ENCODE measurements at regions not wholly inside any gene's neighbourhood (a gene's known extent, or its start where the extent isn't known, plus 50 kb on each side); places are given as distances from the start of the nearest gene placed in this dataset.

- H3K4me3 ChIP-seq: no peak overlapping the region
- no peak overlapping the region for H3K27ac ChIP-seq
- H3K4me1 ChIP-seq: no peaks in the 10 kb centered on the region
- no peak for DNase-seq
- intact Hi-C loops (cut with DNase I; ENCODE audit: low total_unique reads): no loop called here
- no peaks in the 10 kb centered on the region for H3K27me3 ChIP-seq
- H3K36me3 ChIP-seq: no peaks in the 10 kb centered on the region
- H3K9me3 ChIP-seq: no peaks in the 10 kb centered on the region
- no peak for TF ChIP-seq CTCF (IDR thresholded peaks at IDR 0.05)
- TF ChIP-seq POLR2A (IDR thresholded peaks at IDR 0.05): no peak
Measured at GRCh38 chr6:15810618-15811017, 147.8 kb upstream of the DTNBP1 start.

- Histone ChIP-seq H3K36me3 (no peaks in the 10 kb centered on the region), H3K27ac (no peak overlapping the region), H3K9me3 (no peaks in the 10 kb centered on the region), H3K4me1 (no peaks in the 10 kb centered on the region), H3K27me3 (no peaks in the 10 kb centered on the region), H3K4me3 (no peak overlapping the region)
- TF ChIP-seq POLR2A (IDR thresholded peaks at IDR 0.05) (no peak), CTCF (IDR thresholded peaks at IDR 0.05) (no peak)
- intact Hi-C loops (cut with DNase I; ENCODE audit: low total_unique reads): no loop called here
- DNase-seq: no peak
Measured at GRCh38 chr6:15809367-15809766, 146.5 kb upstream of the DTNBP1 start.

- H3K9me3 ChIP-seq: no peaks in the 10 kb centered on the region
- TF ChIP-seq POLR2A (IDR thresholded peaks at IDR 0.05) (no peak), CTCF (IDR thresholded peaks at IDR 0.05) (no peak)
- intact Hi-C loops (cut with DNase I; ENCODE audit: low total_unique reads): no loop called here
- no peak overlapping the region for H3K4me3 ChIP-seq
- no peak for DNase-seq
- no peak overlapping the region for H3K27ac ChIP-seq
- no peaks in the 10 kb centered on the region for H3K4me1 ChIP-seq
- H3K27me3 ChIP-seq: no peaks in the 10 kb centered on the region
- no peaks in the 10 kb centered on the region for H3K36me3 ChIP-seq
Measured at GRCh38 chr6:15804164-15805154, 141.6 kb upstream of the DTNBP1 start.

- no peaks in the 10 kb centered on the region for H3K27me3 ChIP-seq
- H3K4me1 ChIP-seq: no peaks in the 10 kb centered on the region
- TF ChIP-seq POLR2A (IDR thresholded peaks at IDR 0.05) (no peak), CTCF (IDR thresholded peaks at IDR 0.05) (no peak)
- H3K4me3 ChIP-seq: no peak overlapping the region
- no peak overlapping the region for H3K27ac ChIP-seq
- DNase-seq: no peak
- intact Hi-C loops (cut with DNase I; ENCODE audit: low total_unique reads): no loop called here
- H3K36me3 ChIP-seq: no peaks in the 10 kb centered on the region
- H3K9me3 ChIP-seq: no peaks in the 10 kb centered on the region
Measured at GRCh38 chr6:15802466-15802865, 139.6 kb upstream of the DTNBP1 start.

GRCh38 chr6:15801912-15802311 lies 139.1 kb upstream of the DTNBP1 start:
- intact Hi-C loops (cut with DNase I; ENCODE audit: low total_unique reads): no loop called here
- no peaks in the 10 kb centered on the region for H3K9me3 ChIP-seq
- TF ChIP-seq POLR2A (IDR thresholded peaks at IDR 0.05) (no peak), CTCF (IDR thresholded peaks at IDR 0.05) (no peak)

More at GRCh38 chr6:15801912-15802311, 139.1 kb upstream of the DTNBP1 start:
- DNase-seq: no peak
- H3K4me3 ChIP-seq: no peak overlapping the region
- H3K4me1 ChIP-seq: no peaks in the 10 kb centered on the region
- no peaks in the 10 kb centered on the region for H3K36me3 ChIP-seq
- no peaks in the 10 kb centered on the region for H3K27me3 ChIP-seq
- H3K27ac ChIP-seq: no peak overlapping the region

Data from uterus (tissue), 3 donors.